ENCODE measurements at regions not wholly inside any gene's neighbourhood (a gene's known extent, or its start where the extent isn't known, plus 50 kb on each side); places are given as distances from the start of the nearest gene placed in this dataset.

DNA sequence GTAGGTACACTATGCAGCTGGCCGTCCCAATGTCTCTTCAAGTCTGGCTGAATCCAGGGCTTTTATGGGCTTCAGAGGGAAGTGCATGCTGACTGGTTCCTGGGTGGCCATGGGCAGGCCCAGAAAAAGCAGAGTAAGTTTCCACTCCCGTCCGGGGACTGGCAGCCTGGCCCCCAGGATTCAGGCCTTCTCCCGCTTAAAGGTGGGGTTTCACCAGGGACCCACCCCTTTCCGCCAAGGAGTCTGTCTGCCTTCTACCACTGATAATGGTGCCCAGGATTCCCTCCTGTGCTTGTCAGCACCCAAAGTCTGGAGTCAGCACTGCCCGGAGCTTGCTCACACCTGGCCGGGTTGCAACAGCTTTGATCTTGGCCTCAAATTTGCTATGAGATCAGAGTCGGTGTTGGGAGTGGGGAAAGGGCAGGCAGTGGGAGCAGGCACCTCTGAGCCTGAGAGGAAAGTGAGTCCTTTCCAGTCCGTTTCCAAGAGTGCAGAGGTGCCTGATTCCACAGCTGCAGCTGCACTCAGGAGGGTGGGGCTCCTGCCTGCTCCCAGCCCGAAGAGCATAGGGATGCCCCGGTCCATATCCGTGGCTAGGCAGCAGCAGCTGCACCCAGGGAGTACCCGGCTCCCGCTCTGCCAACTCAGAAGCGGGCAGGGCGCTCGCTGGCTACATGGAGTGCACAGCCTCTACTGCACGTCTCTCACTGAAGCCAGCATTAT is 1344.3 kb upstream of the ADGRL3 start:
- no peaks in the 10 kb centered on the region for H3K27me3 Mint-ChIP-seq (ENCODE audit: low read depth)
- H3K9me3 Mint-ChIP-seq = peaks cover 18% of the 10 kb centered on the region

GRCh38 chr4:59869056-59869455 is 1331.1 kb upstream of the ADGRL3 start:
- Mint-ChIP-seq H3K36me3 (ENCODE audit: insufficient read depth) (no peaks in the 10 kb centered on the region), H3K4me3 (no peak overlapping the region), H3K9me3 (peaks cover 20% of the 10 kb centered on the region), H3K27me3 (ENCODE audit: low read depth) (no peaks in the 10 kb centered on the region), H3K4me1 (ENCODE audit: low read depth) (no peaks in the 10 kb centered on the region)
- ATAC-seq (no peak), DNase-seq (no peak)

More for the DNA sequence above, 1344.3 kb upstream of the ADGRL3 start:
- ATAC-seq (no peak), DNase-seq (no peak)
- Mint-ChIP-seq H3K4me3 (no peak overlapping the region), H3K36me3 (ENCODE audit: insufficient read depth) (no peaks in the 10 kb centered on the region), H3K4me1 (ENCODE audit: low read depth) (no peaks in the 10 kb centered on the region)

DNA sequence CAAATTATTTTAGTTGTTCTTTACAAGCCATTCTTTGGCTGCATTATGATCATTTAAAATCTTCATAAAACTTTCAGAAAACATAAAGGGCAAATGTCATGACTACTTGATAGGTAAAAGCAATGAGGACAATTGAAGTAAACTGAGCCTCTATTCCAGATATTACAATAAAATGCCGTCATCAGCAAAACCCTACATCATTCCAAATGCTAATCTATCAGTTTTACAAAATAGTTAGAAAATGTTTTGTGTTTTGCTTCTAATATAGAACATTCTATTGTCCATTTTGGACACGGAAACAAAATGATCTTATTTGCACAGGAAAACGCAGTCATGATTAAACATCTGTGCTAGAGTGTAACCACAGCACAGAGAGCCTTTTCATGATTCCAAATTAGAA is 1330.6 kb upstream of the ADGRL3 start:
- Mint-ChIP-seq H3K4me1 (ENCODE audit: low read depth) (no peaks in the 10 kb centered on the region), H3K27me3 (ENCODE audit: low read depth) (no peaks in the 10 kb centered on the region), H3K36me3 (ENCODE audit: insufficient read depth) (no peaks in the 10 kb centered on the region), H3K4me3 (no peak overlapping the region), H3K9me3 (peaks cover 20% of the 10 kb centered on the region)
- DNase-seq = no peak
- ATAC-seq = no peak

DNA sequence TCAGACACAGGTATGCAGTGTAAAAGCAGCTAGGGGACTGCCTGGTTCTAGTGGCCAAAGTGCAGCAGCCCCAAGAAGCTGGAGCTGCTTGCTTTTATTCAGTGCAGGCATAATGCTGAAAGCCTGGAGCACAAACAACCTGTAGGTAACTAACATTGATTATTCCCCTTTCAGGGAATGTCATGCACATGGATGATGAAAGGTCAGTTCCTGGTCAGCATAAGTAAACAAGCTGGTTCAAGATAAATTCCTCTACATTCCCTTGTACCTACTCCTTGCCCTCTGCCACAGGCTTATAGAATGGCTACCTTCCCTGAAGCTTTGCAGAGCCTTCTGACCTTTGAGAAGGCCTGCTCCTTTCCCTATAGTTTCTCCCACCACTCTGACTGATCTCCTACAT is 1318.5 kb upstream of the ADGRL3 start:
- H3K4me1 Mint-ChIP-seq (ENCODE audit: low read depth) = no peaks in the 10 kb centered on the region
- H3K4me3 Mint-ChIP-seq = no peak overlapping the region
- H3K36me3 Mint-ChIP-seq (ENCODE audit: insufficient read depth) = no peaks in the 10 kb centered on the region
- peaks cover 8% of the 10 kb centered on the region for H3K9me3 Mint-ChIP-seq
- no peak for DNase-seq
- H3K27me3 Mint-ChIP-seq (ENCODE audit: low read depth) = no peaks in the 10 kb centered on the region
- ATAC-seq = no peak

GRCh38 chr4:59904331-59904730 is 1295.8 kb upstream of the ADGRL3 start:
- Mint-ChIP-seq H3K4me1 (ENCODE audit: low read depth) (no peaks in the 10 kb centered on the region), H3K9me3 (peaks cover 18% of the 10 kb centered on the region), H3K36me3 (ENCODE audit: insufficient read depth) (no peaks in the 10 kb centered on the region), H3K4me3 (no peak overlapping the region), H3K27me3 (ENCODE audit: low read depth) (no peaks in the 10 kb centered on the region)
- DNase-seq (no peak), ATAC-seq (no peak)

GRCh38 chr4:59920416-59920815 is 1279.7 kb upstream of the ADGRL3 start:
- Mint-ChIP-seq H3K9me3 (peaks cover 3% of the 10 kb centered on the region), H3K27me3 (ENCODE audit: low read depth) (no peaks in the 10 kb centered on the region), H3K4me3 (no peak overlapping the region), H3K4me1 (ENCODE audit: low read depth) (no peaks in the 10 kb centered on the region), H3K36me3 (ENCODE audit: insufficient read depth) (no peaks in the 10 kb centered on the region)
- ATAC-seq = no peak
- DNase-seq = no peak

GRCh38 chr4:59925290-59925689 is 1274.8 kb upstream of the ADGRL3 start:
- peaks cover 20% of the 10 kb centered on the region for H3K9me3 Mint-ChIP-seq
- ATAC-seq (no peak), DNase-seq (no peak)
- H3K4me3 Mint-ChIP-seq = no peak overlapping the region
- H3K36me3 Mint-ChIP-seq (ENCODE audit: insufficient read depth) = no peaks in the 10 kb centered on the region
- H3K27me3 Mint-ChIP-seq (ENCODE audit: low read depth) = no peaks in the 10 kb centered on the region
- no peaks in the 10 kb centered on the region for H3K4me1 Mint-ChIP-seq (ENCODE audit: low read depth)

DNA sequence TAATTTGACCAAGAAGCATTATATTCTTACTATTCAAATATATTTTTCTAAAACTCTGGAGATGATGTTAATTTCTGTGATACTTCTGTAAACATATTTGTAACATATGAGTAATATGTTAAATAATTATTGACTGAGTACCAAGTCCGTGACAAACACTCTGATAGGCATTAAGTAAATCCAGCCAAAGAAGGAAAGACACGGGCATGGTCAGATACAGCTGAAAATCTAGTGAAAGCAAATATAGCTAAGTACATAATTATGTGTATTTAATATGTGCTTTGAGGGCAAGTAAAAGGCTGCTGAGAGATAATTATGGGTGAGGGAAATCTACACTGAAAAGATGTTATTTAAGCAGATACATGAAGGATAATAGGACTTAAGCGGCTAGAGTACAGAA is 1263.6 kb upstream of the ADGRL3 start:
- Mint-ChIP-seq H3K9me3 (peaks cover 7% of the 10 kb centered on the region), H3K4me1 (ENCODE audit: low read depth) (no peaks in the 10 kb centered on the region)

DNA sequence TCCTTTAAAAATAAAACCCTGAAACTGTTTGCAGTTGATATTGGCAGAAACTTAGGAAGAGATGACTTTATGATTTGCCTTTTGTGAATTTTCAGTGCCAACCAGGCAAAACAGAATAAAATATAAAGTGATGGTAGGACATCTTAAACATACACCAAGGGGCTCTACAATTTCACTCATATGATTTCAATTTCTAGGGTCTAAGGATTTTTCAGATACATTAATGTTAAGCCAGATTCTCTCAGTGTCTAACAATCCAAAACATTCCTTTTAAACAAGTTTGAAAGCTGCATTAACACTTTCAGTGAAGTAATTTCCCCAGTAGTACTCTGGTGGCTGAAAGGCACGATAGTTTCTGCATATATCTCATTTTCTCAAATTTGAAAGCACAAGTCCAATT is 1262.0 kb upstream of the ADGRL3 start:
- Mint-ChIP-seq H3K4me1 (ENCODE audit: low read depth) (no peaks in the 10 kb centered on the region), H3K4me3 (no peak overlapping the region), H3K9me3 (peaks cover 8% of the 10 kb centered on the region), H3K36me3 (ENCODE audit: insufficient read depth) (no peaks in the 10 kb centered on the region), H3K27me3 (ENCODE audit: low read depth) (no peaks in the 10 kb centered on the region)
- ATAC-seq (no peak), DNase-seq (no peak)

More for the DNA sequence above, 1263.6 kb upstream of the ADGRL3 start:
- ATAC-seq (no peak), DNase-seq (no peak)
- Mint-ChIP-seq H3K36me3 (ENCODE audit: insufficient read depth) (no peaks in the 10 kb centered on the region), H3K27me3 (ENCODE audit: low read depth) (no peaks in the 10 kb centered on the region), H3K4me3 (no peak overlapping the region)

GRCh38 chr4:59945277-59945676 is 1254.8 kb upstream of the ADGRL3 start:
- DNase-seq = no peak
- Mint-ChIP-seq H3K9me3 (peaks cover 27% of the 10 kb centered on the region), H3K4me1 (ENCODE audit: low read depth) (no peaks in the 10 kb centered on the region), H3K27me3 (ENCODE audit: low read depth) (no peaks in the 10 kb centered on the region), H3K4me3 (no peak overlapping the region), H3K36me3 (ENCODE audit: insufficient read depth) (no peaks in the 10 kb centered on the region)
- ATAC-seq = no peak

GRCh38 chr4:59945716-59946115 is 1254.4 kb upstream of the ADGRL3 start:
- no peaks in the 10 kb centered on the region for H3K36me3 Mint-ChIP-seq (ENCODE audit: insufficient read depth)

GRCh38 chr4:59956366-59956765 is 1243.8 kb upstream of the ADGRL3 start:
- DNase-seq = no peak
- H3K4me1 Mint-ChIP-seq (ENCODE audit: low read depth) = no peaks in the 10 kb centered on the region
- peaks cover 8% of the 10 kb centered on the region for H3K9me3 Mint-ChIP-seq
- ATAC-seq = no peak
- H3K36me3 Mint-ChIP-seq (ENCODE audit: insufficient read depth) = no peaks in the 10 kb centered on the region
- no peaks in the 10 kb centered on the region for H3K27me3 Mint-ChIP-seq (ENCODE audit: low read depth)
- no peak overlapping the region for H3K4me3 Mint-ChIP-seq

More at GRCh38 chr4:59945716-59946115, 1254.4 kb upstream of the ADGRL3 start:
- no peaks in the 10 kb centered on the region for H3K4me1 Mint-ChIP-seq (ENCODE audit: low read depth)
- no peak overlapping the region for H3K4me3 Mint-ChIP-seq
- DNase-seq = no peak
- ATAC-seq = no peak
- peaks cover 27% of the 10 kb centered on the region for H3K9me3 Mint-ChIP-seq
- H3K27me3 Mint-ChIP-seq (ENCODE audit: low read depth) = no peaks in the 10 kb centered on the region

- no peak for DNase-seq
Measured at GRCh38 chr4:59960143-59960542, 1240.0 kb upstream of the ADGRL3 start.

GRCh38 chr4:59966758-59967157 is 1233.4 kb upstream of the ADGRL3 start:
- DNase-seq = no peak
- Mint-ChIP-seq H3K9me3 (peaks cover 12% of the 10 kb centered on the region), H3K36me3 (ENCODE audit: insufficient read depth) (no peaks in the 10 kb centered on the region), H3K4me1 (ENCODE audit: low read depth) (no peaks in the 10 kb centered on the region), H3K27me3 (ENCODE audit: low read depth) (no peaks in the 10 kb centered on the region), H3K4me3 (no peak overlapping the region)
- no peak for ATAC-seq

More at GRCh38 chr4:59960143-59960542, 1240.0 kb upstream of the ADGRL3 start:
- no peaks in the 10 kb centered on the region for H3K36me3 Mint-ChIP-seq (ENCODE audit: insufficient read depth)
- peaks cover 4% of the 10 kb centered on the region for H3K9me3 Mint-ChIP-seq
- H3K4me1 Mint-ChIP-seq (ENCODE audit: low read depth) = no peaks in the 10 kb centered on the region
- no peaks in the 10 kb centered on the region for H3K27me3 Mint-ChIP-seq (ENCODE audit: low read depth)
- ATAC-seq = no peak
- H3K4me3 Mint-ChIP-seq = no peak overlapping the region

- ATAC-seq = no peak
- H3K27me3 Mint-ChIP-seq (ENCODE audit: low read depth) = no peaks in the 10 kb centered on the region
- no peak for DNase-seq
- no peak overlapping the region for H3K4me3 Mint-ChIP-seq
- no peaks in the 10 kb centered on the region for H3K4me1 Mint-ChIP-seq (ENCODE audit: low read depth)
- H3K36me3 Mint-ChIP-seq (ENCODE audit: insufficient read depth) = no peaks in the 10 kb centered on the region
- peaks cover 16% of the 10 kb centered on the region for H3K9me3 Mint-ChIP-seq
Measured at GRCh38 chr4:59968796-59969195, 1231.3 kb upstream of the ADGRL3 start.

All from activated T-cell treated with anti-CD3 and anti-CD28 coated beads, Interleukin-2, amount 50 U/mL, for 4 hours (primary cell).